Lower leg skin (tissue), 3 donors: ENCODE measurements at regions not wholly inside any gene's neighbourhood (a gene's known extent, or its start where the extent isn't known, plus 50 kb on each side); places are given as distances from the start of the nearest gene placed in this dataset.

Experiments used
- CTCF ChIP-seq, 3 donors: fragments of 450-650 bp; IDR thresholded peaks; one replicate each; pipeline ENCODE4 v1.5.1; 2016; ENCODE audit warnings: antibody characterized with exemption in 3 of 3, mild to moderate bottlenecking in 3 of 3, moderate library complexity in 2 of 3
- POLR2A ChIP-seq, 2 donors: fragments of 450-650 bp; IDR thresholded peaks; one replicate each; pipeline ENCODE4 v1.6.1; 2016 to 2017; ENCODE audit warnings: antibody characterized with exemption in 2 of 2, mild to moderate bottlenecking in 1 of 2, moderate library complexity in 1 of 2

GRCh38 chr6:67897998-67898607, 737.0 kb upstream of the ADGRB3 start:
- TF ChIP-seq CTCF (IDR thresholded peaks at IDR 0.05) (no peak), POLR2A (IDR thresholded peaks at IDR 0.05) (no peak)
